Tibial artery (tissue), 4 donors: ENCODE measurements at regions not wholly inside any gene's neighbourhood (a gene's known extent, or its start where the extent isn't known, plus 50 kb on each side); places are given as distances from the start of the nearest gene placed in this dataset.

Source experiments
- DNase-seq, 2 donors: peaks; one replicate each; pipeline ENCODE4 v3.0.0-alpha.2; 2019
- H3K27ac ChIP-seq, 2 donors: fragments of 200-600 bp; sonication (generic) in 1 of 2; 1 replicate in 1 of 2; 2 replicates in 1 of 2; pipeline ENCODE4 v1.5.1; 2018 to 2019; ENCODE audit warnings: mild to moderate bottlenecking in 1 of 2
- H3K27me3 ChIP-seq, 2 donors: fragments of 200-600 bp; sonication (generic) in 1 of 2; one replicate each; pipeline versions ENCODE4 v1.5.1 to v1.6.0; 2016 to 2019
- H3K36me3 ChIP-seq, 3 donors: fragments of 200-600 bp; sonication (generic) in 2 of 3; one replicate each; pipeline ENCODE4 v1.5.1; 2016 to 2019; ENCODE audit warnings: mild to moderate bottlenecking in 2 of 3
- H3K4me1 ChIP-seq, 4 donors: fragments of 200-600 bp; sonication (generic) in 2 of 4; 1 replicate in 3 of 4; 2 replicates in 1 of 4; pipeline ENCODE4 v1.5.1; 2016 to 2019
- H3K4me3 ChIP-seq, 2 donors: fragments of 200-600 bp; sonication (generic) in 1 of 2; 1 replicate in 1 of 2; 2 replicates in 1 of 2; pipeline ENCODE4 v1.5.1; 2018 to 2019; ENCODE audit warnings: mild to moderate bottlenecking in 2 of 2
- H3K9me3 ChIP-seq, 3 donors: fragments of 200-600 bp; sonication (generic) in 1 of 3; one replicate each; pipeline ENCODE4 v1.5.1; 2016 to 2019
- CTCF ChIP-seq, 2 experiments: fragments of 200-600 bp in 1 of 2; fragments of 450-650 bp in 1 of 2; IDR thresholded peaks; one replicate each; pipeline ENCODE4 v1.5.1; 2017 to 2019; ENCODE audit warnings: antibody characterized with exemption in 2 of 2, mild to moderate bottlenecking in 1 of 2, moderate library complexity in 1 of 2
- intact Hi-C: fragments of 100-400 bp; cut with DNase I; formaldehyde crosslinking; loops from one replicate; pipeline ENCODE4 v1.15.0; 2023; ENCODE audit warnings: low total_unique reads

- no peak for DNase-seq
- no peak for TF ChIP-seq CTCF (IDR thresholded peaks at IDR 0.05)
- intact Hi-C loops: no loop called here
Measured at GRCh38 chr1:103187673-103188072, 79.4 kb upstream of the COL11A1 start.

GRCh38 chr1:103180660-103181059 lies 72.3 kb upstream of the COL11A1 start:
- Histone ChIP-seq H3K9me3 (no peaks in the 10 kb centered on the region), H3K4me1 (no peaks in the 10 kb centered on the region), H3K27me3 (no peaks in the 10 kb centered on the region), H3K36me3 (no peaks in the 10 kb centered on the region), H3K27ac (no peak overlapping the region), H3K4me3 (no peak overlapping the region)
- TF ChIP-seq CTCF (IDR thresholded peaks at IDR 0.05): no peak
- intact Hi-C loops: no loop called here
- DNase-seq: no peak

More at GRCh38 chr1:103187673-103188072, 79.4 kb upstream of the COL11A1 start:
- Histone ChIP-seq H3K4me3 (no peak overlapping the region), H3K9me3 (no peaks in the 10 kb centered on the region), H3K36me3 (no peaks in the 10 kb centered on the region), H3K27ac (no peak overlapping the region), H3K4me1 (no peaks in the 10 kb centered on the region), H3K27me3 (no peaks in the 10 kb centered on the region)

- no peaks in the 10 kb centered on the region for H3K36me3 ChIP-seq
- no peaks in the 10 kb centered on the region for H3K27me3 ChIP-seq
- no peaks in the 10 kb centered on the region for H3K4me1 ChIP-seq
- no peak for DNase-seq
- intact Hi-C loops: no loop called here
- TF ChIP-seq CTCF (IDR thresholded peaks at IDR 0.05): no peak
- H3K27ac ChIP-seq: no peak overlapping the region
- H3K4me3 ChIP-seq: no peak overlapping the region
- H3K9me3 ChIP-seq: no peaks in the 10 kb centered on the region
Measured at GRCh38 chr1:103177108-103177775, 68.9 kb upstream of the COL11A1 start.

GRCh38 chr1:103171041-103171590 lies 62.8 kb upstream of the COL11A1 start:
- Histone ChIP-seq H3K4me3 (no peak overlapping the region), H3K27me3 (no peaks in the 10 kb centered on the region), H3K9me3 (peaks cover 0 to 4% (median 0%) of the 10 kb centered on the region in 3 donors), H3K27ac (no peak overlapping the region), H3K36me3 (no peaks in the 10 kb centered on the region), H3K4me1 (no peaks in the 10 kb centered on the region)
- no peak for DNase-seq
- intact Hi-C loops: no loop called here
- no peak for TF ChIP-seq CTCF (IDR thresholded peaks at IDR 0.05)

GRCh38 chr1:103170609-103171008 lies 62.3 kb upstream of the COL11A1 start:
- no peak for DNase-seq
- Histone ChIP-seq H3K27ac (no peak overlapping the region), H3K36me3 (no peaks in the 10 kb centered on the region), H3K4me1 (no peaks in the 10 kb centered on the region), H3K27me3 (no peaks in the 10 kb centered on the region), H3K4me3 (no peak overlapping the region), H3K9me3 (peaks cover 0 to 5% (median 0%) of the 10 kb centered on the region in 3 donors)
- TF ChIP-seq CTCF (IDR thresholded peaks at IDR 0.05): no peak
- intact Hi-C loops: no loop called here
